WTC11 (cell line): ENCODE measurements at regions not wholly inside any gene's neighbourhood (a gene's known extent, or its start where the extent isn't known, plus 50 kb on each side); places are given as distances from the start of the nearest gene placed in this dataset.

ENCODE experiments used
- CBFB ChIP-seq: sonication (generic); formaldehyde crosslinking; IDR thresholded peaks from 2 replicates; pipeline ENCODE4 v1.8.1; 2022; ENCODE audit warnings: mild to moderate bottlenecking, low read depth, missing genetic modification reagents
- GABPB1 ChIP-seq: sonication (generic); formaldehyde crosslinking; IDR thresholded peaks from 2 replicates; pipeline ENCODE4 v1.8.1; 2023; ENCODE audit warnings: mild to moderate bottlenecking, missing genetic modification reagents
- HMGA2 ChIP-seq: fragments of 250-450 bp; sonication (Bioruptor Pico); IDR thresholded peaks from 2 replicates; pipeline ENCODE4 v1.4.0; 2021; ENCODE audit warnings: mild to moderate bottlenecking, moderate library complexity
- NFE2L1 ChIP-seq: sonication (generic); formaldehyde crosslinking; IDR thresholded peaks from 2 replicates; pipeline ENCODE4 v1.8.1; 2023; ENCODE audit warnings: missing genetic modification reagents
- NFYB ChIP-seq: sonication (generic); formaldehyde crosslinking; conservative IDR thresholded peaks from 2 replicates; pipeline ENCODE4 v1.8.0; 2022; ENCODE audit warnings: low read depth, missing genetic modification reagents
- TEAD4 ChIP-seq: sonication (generic); formaldehyde crosslinking; IDR thresholded peaks from 2 replicates; pipeline ENCODE4 v1.8.0; 2022; ENCODE audit warnings: mild to moderate bottlenecking, missing genetic modification reagents
- TF ChIP-seq, protein P1 (sequence below): fragments of 200-600 bp; IDR thresholded peaks from 2 replicates; pipeline ENCODE4 v1.8.0; 2022; ENCODE audit warnings: antibody characterized with exemption
- TF ChIP-seq, protein P2 (sequence below): sonication (generic); formaldehyde crosslinking; IDR thresholded peaks from 2 replicates; pipeline ENCODE4 v1.8.1; 2023; ENCODE audit warnings: mild to moderate bottlenecking, missing genetic modification reagents, moderate library complexity
- TF ChIP-seq, protein P3 (sequence below): sonication (generic); formaldehyde crosslinking; conservative IDR thresholded peaks from 2 replicates; pipeline ENCODE4 v1.8.1; 2023; ENCODE audit warnings: mild to moderate bottlenecking, low read depth, missing genetic modification reagents, moderate library complexity
- TF ChIP-seq, protein P4 (sequence below): sonication (generic); formaldehyde crosslinking; IDR thresholded peaks from 2 replicates; pipeline ENCODE4 v1.8.1; 2022; ENCODE audit warnings: mild to moderate bottlenecking, moderate library complexity, missing genetic modification reagents

DNA sequence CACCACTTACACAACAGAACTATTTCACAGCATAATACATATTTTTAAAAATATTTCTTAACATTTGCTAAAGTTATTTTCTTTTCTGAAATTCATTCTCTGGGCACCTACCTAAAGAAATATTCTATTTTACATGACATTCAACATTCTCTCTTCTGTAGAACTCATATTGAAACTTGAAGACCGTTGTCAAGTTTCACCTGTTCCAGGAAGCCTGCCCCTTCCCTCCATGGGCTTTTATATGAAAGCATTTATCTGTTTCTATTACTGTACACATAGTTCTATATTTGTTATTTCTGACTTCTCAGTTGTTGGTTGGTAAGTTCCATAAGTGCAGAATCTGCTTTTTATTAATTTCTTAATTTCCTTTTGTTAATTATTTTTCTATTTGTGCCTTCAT lies 204.3 kb upstream of the ALCAM start:
- TF ChIP-seq, protein P1, sequence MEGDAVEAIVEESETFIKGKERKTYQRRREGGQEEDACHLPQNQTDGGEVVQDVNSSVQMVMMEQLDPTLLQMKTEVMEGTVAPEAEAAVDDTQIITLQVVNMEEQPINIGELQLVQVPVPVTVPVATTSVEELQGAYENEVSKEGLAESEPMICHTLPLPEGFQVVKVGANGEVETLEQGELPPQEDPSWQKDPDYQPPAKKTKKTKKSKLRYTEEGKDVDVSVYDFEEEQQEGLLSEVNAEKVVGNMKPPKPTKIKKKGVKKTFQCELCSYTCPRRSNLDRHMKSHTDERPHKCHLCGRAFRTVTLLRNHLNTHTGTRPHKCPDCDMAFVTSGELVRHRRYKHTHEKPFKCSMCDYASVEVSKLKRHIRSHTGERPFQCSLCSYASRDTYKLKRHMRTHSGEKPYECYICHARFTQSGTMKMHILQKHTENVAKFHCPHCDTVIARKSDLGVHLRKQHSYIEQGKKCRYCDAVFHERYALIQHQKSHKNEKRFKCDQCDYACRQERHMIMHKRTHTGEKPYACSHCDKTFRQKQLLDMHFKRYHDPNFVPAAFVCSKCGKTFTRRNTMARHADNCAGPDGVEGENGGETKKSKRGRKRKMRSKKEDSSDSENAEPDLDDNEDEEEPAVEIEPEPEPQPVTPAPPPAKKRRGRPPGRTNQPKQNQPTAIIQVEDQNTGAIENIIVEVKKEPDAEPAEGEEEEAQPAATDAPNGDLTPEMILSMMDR = no peak
- TF ChIP-seq, protein P2, sequence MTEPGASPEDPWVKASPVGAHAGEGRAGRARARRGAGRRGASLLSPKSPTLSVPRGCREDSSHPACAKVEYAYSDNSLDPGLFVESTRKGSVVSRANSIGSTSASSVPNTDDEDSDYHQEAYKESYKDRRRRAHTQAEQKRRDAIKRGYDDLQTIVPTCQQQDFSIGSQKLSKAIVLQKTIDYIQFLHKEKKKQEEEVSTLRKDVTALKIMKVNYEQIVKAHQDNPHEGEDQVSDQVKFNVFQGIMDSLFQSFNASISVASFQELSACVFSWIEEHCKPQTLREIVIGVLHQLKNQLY (CRISPR knock-in tag) = no peak
- no peak for TF ChIP-seq GABPB1 (CRISPR knock-in tag)
- TF ChIP-seq, protein P3, sequence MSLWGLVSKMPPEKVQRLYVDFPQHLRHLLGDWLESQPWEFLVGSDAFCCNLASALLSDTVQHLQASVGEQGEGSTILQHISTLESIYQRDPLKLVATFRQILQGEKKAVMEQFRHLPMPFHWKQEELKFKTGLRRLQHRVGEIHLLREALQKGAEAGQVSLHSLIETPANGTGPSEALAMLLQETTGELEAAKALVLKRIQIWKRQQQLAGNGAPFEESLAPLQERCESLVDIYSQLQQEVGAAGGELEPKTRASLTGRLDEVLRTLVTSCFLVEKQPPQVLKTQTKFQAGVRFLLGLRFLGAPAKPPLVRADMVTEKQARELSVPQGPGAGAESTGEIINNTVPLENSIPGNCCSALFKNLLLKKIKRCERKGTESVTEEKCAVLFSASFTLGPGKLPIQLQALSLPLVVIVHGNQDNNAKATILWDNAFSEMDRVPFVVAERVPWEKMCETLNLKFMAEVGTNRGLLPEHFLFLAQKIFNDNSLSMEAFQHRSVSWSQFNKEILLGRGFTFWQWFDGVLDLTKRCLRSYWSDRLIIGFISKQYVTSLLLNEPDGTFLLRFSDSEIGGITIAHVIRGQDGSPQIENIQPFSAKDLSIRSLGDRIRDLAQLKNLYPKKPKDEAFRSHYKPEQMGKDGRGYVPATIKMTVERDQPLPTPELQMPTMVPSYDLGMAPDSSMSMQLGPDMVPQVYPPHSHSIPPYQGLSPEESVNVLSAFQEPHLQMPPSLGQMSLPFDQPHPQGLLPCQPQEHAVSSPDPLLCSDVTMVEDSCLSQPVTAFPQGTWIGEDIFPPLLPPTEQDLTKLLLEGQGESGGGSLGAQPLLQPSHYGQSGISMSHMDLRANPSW (CRISPR knock-in tag) = no peak
- TF ChIP-seq, protein P4, sequence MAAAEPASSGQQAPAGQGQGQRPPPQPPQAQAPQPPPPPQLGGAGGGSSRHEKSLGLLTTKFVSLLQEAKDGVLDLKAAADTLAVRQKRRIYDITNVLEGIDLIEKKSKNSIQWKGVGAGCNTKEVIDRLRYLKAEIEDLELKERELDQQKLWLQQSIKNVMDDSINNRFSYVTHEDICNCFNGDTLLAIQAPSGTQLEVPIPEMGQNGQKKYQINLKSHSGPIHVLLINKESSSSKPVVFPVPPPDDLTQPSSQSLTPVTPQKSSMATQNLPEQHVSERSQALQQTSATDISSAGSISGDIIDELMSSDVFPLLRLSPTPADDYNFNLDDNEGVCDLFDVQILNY (CRISPR knock-in tag) = no peak
- no peak for TF ChIP-seq CBFB (CRISPR knock-in tag)
- TF ChIP-seq TEAD4 (CRISPR knock-in tag) = no peak
- TF ChIP-seq NFE2L1 (CRISPR knock-in tag) = no peak
- no peak for TF ChIP-seq HMGA2 (CRISPR knock-in tag)
- TF ChIP-seq NFYB = no peak
